AG09309 (cell line): ENCODE measurements at regions not wholly inside any gene's neighbourhood (a gene's known extent, or its start where the extent isn't known, plus 50 kb on each side); places are given as distances from the start of the nearest gene placed in this dataset.

Experiments
- DNase-seq: peaks from one replicate; pipeline ENCODE4 v3.0.0-alpha.2; 2010; ENCODE audit warnings: low read depth
- H3K4me3 ChIP-seq: 2 replicates; pipeline ENCODE4 v1.5.1; 2011; ENCODE audit warnings: mild to moderate bottlenecking, low read depth, low read length, moderate library complexity; ENCODE audit not compliant: control insufficient read depth
- CTCF ChIP-seq: IDR thresholded peaks from 2 replicates; pipeline ENCODE4 v1.5.1; 2011; ENCODE audit warnings: mild to moderate bottlenecking, low read depth, low read length, inconsistent platforms; ENCODE audit not compliant: insufficient read depth, control insufficient read depth; ENCODE audit errors: missing control alignments

- no peak overlapping the region for H3K4me3 ChIP-seq
- no peak for TF ChIP-seq CTCF
- no peak for DNase-seq
Observed at GRCh38 chr1:91153341-91153740, 131.5 kb upstream of the ZNF644 start.

GRCh38 chr1:91152331-91152730, 130.5 kb upstream of the ZNF644 start:
- H3K4me3 ChIP-seq = no peak overlapping the region
- no peak for TF ChIP-seq CTCF

GRCh38 chr1:91151702-91152101, 129.9 kb upstream of the ZNF644 start:
- DNase-seq = no peak
- TF ChIP-seq CTCF = no peak
- no peak overlapping the region for H3K4me3 ChIP-seq

More at GRCh38 chr1:91152331-91152730, 130.5 kb upstream of the ZNF644 start:
- no peak for DNase-seq

- DNase-seq = no peak
- TF ChIP-seq CTCF = no peak
- H3K4me3 ChIP-seq = no peak overlapping the region
Observed at GRCh38 chr1:91148641-91149069, 126.8 kb upstream of the ZNF644 start.

- no peak for TF ChIP-seq CTCF
Observed at GRCh38 chr1:91141858-91142257, 120.0 kb upstream of the ZNF644 start.

GRCh38 chr1:91138959-91139358, 117.1 kb upstream of the ZNF644 start:
- no peak for TF ChIP-seq CTCF
- no peak overlapping the region for H3K4me3 ChIP-seq
- DNase-seq = no peak

More at GRCh38 chr1:91141858-91142257, 120.0 kb upstream of the ZNF644 start:
- DNase-seq = no peak
- no peak overlapping the region for H3K4me3 ChIP-seq
